ENCODE measurements at regions not wholly inside any gene's neighbourhood (a gene's known extent, or its start where the extent isn't known, plus 50 kb on each side); places are given as distances from the start of the nearest gene placed in this dataset.

GRCh38 chr14:104432611-104433231, 146.8 kb upstream of the C14orf180 start:
- TF ChIP-seq, protein P1, sequence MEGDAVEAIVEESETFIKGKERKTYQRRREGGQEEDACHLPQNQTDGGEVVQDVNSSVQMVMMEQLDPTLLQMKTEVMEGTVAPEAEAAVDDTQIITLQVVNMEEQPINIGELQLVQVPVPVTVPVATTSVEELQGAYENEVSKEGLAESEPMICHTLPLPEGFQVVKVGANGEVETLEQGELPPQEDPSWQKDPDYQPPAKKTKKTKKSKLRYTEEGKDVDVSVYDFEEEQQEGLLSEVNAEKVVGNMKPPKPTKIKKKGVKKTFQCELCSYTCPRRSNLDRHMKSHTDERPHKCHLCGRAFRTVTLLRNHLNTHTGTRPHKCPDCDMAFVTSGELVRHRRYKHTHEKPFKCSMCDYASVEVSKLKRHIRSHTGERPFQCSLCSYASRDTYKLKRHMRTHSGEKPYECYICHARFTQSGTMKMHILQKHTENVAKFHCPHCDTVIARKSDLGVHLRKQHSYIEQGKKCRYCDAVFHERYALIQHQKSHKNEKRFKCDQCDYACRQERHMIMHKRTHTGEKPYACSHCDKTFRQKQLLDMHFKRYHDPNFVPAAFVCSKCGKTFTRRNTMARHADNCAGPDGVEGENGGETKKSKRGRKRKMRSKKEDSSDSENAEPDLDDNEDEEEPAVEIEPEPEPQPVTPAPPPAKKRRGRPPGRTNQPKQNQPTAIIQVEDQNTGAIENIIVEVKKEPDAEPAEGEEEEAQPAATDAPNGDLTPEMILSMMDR (conservative IDR thresholded peaks at IDR 0.05), result no peak
- TF ChIP-seq EZH2 (IDR thresholded peaks at IDR 0.05; ENCODE audit: low read depth), result no peak
